Activated naive CD4-positive, alpha-beta T cell treated with anti-CD3 and anti-CD28 coated beads, Interleukin-2, amount 50 U/mL, for 72 hours (primary cell): ENCODE measurements at regions not wholly inside any gene's neighbourhood (a gene's known extent, or its start where the extent isn't known, plus 50 kb on each side); places are given as distances from the start of the nearest gene placed in this dataset.

Source experiments
- ATAC-seq, 2 donors: fragments of 150-1000 bp; cut with Tn5 transposase; 2 replicates each; pipeline ENCODE4 v1.10.0; 2021; ENCODE audit warnings: mild to moderate bottlenecking in 2 of 2, moderate library complexity in 2 of 2
- DNase-seq, 2 donors: peaks; one replicate each; pipeline ENCODE4 v3.0.0; 2021 to 2022; ENCODE audit warnings: low spot score in 2 of 2
- H3K27ac Mint-ChIP-seq, 2 donors: one replicate each; pipeline ENCODE4 v1.8.0; 2022; ENCODE audit warnings: mild to moderate bottlenecking in 2 of 2, mixed read lengths in 2 of 2
- H3K36me3 Mint-ChIP-seq, 2 donors: one replicate each; pipeline ENCODE4 v1.8.0; 2022; ENCODE audit warnings: mixed read lengths in 2 of 2
- H3K9me3 Mint-ChIP-seq, 2 donors: one replicate each; pipeline ENCODE4 v1.8.0; 2022; ENCODE audit warnings: mixed read lengths in 2 of 2

GRCh38 chr10:107918171-107918570, 753.7 kb upstream of the SORCS1 start:
- Mint-ChIP-seq H3K27ac (no peak overlapping the region), H3K36me3 (peaks cover 8 to 25% of the 10 kb centered on the region in 2 donors), H3K9me3 (peaks cover 19 to 29% of the 10 kb centered on the region in 2 donors)
- DNase-seq (no peak), ATAC-seq (no peak)

GRCh38 chr10:107915215-107915610, 750.7 kb upstream of the SORCS1 start:
- no peak overlapping the region for H3K27ac Mint-ChIP-seq
- H3K36me3 Mint-ChIP-seq = peaks cover 8 to 15% of the 10 kb centered on the region in 2 donors
- DNase-seq (no peak), ATAC-seq (no peak)
- H3K9me3 Mint-ChIP-seq = peaks cover 14 to 16% of the 10 kb centered on the region in 2 donors

DNA sequence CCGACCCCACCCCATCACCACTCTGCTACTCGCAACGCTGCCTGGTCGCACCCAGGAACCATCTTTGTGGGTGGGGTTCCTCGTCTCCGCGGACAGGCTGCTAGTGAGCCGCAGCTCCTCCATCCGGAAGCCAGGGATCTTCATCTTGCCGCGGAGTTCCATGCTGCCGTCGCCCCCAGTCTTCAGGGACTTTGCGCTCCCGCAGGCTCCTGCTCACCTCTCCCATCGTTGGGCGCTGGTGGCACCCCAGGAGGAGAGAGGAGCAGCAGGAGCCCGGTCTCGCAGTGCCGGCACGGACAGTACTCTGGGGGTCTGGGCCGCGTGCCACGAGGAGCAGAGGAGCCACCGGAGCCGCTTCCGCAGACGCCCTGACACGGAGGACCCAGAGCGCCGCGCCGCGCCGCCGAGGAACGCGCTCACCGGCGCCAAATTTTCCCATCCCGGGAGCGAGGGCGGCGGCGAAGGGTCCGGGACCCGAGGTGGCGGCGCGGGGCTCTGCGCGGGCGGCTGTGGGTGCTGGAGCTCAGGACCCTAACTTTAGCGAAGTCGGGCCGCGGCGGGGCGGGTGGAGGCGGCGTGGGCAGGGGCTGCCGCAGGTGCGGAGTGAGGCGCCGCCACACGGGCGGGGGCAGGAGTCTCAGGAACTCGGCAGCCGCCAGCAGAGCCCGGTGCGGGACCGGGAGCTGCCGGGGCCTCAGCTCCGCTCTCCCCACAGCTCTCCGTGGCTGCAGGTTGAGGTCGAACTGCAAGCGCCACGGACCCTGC, 750.1 kb upstream of the SORCS1 start:
- Mint-ChIP-seq H3K27ac (no peak overlapping the region), H3K9me3 (peaks cover 12 to 16% of the 10 kb centered on the region in 2 donors), H3K36me3 (peaks cover 7 to 15% of the 10 kb centered on the region in 2 donors)
- ATAC-seq (no peak), DNase-seq (no peak)

GRCh38 chr10:107913317-107914294, 749.1 kb upstream of the SORCS1 start:
- ATAC-seq = no peak
- H3K36me3 Mint-ChIP-seq = peaks cover 0 to 9% of the 10 kb centered on the region in 2 donors

DNA sequence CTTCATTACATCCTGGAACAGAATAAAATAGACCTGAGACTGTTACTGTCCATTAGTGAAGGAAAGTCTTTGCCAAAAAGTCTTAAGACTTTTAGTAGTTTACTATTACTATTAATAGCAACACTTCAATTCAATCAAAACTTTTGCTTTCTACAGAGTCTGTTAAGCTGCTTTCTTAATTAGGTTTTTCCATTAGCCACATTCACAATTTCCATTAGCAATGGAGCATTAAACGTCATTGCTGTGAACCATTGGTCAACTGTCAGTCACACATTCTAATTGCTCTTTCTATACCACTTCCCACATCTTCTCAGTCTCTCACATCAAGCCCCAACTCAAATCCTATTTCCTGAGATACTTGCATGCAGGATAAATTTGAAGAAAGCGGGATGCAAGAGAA, 736.6 kb upstream of the SORCS1 start:
- Mint-ChIP-seq H3K27ac (no peak overlapping the region), H3K36me3 (no peaks in the 10 kb centered on the region), H3K9me3 (peaks cover 14 to 28% of the 10 kb centered on the region in 2 donors)
- DNase-seq (no peak), ATAC-seq (no peak)

More at GRCh38 chr10:107913317-107914294, 749.1 kb upstream of the SORCS1 start:
- no peak overlapping the region for H3K27ac Mint-ChIP-seq
- peaks cover 3 to 11% of the 10 kb centered on the region in 2 donors for H3K9me3 Mint-ChIP-seq
- DNase-seq = no peak

DNA sequence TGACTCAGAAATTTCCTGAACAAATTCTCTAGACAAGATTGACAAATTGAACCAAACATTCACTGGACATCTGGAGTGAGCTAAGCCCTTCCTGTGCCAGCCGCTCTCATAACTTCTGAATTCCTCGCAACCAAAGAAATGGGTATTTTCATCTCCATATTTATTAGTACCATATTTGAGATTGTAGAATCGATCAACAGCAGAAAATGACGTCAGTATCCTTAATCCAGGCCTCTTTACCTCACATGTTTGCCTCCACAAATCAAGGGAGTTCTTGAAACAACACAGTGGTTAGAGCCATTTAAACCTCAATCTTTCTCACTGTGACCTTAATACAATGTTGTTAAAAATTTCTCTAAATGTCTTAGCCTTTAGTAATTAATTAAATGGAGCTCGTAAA, 735.6 kb upstream of the SORCS1 start:
- DNase-seq = no peak
- no peaks in the 10 kb centered on the region for H3K36me3 Mint-ChIP-seq
- H3K9me3 Mint-ChIP-seq = peaks cover 14 to 31% of the 10 kb centered on the region in 2 donors
- H3K27ac Mint-ChIP-seq = no peak overlapping the region
- ATAC-seq = no peak

- H3K9me3 Mint-ChIP-seq = peaks cover 14 to 31% of the 10 kb centered on the region in 2 donors
- no peak for ATAC-seq
- H3K36me3 Mint-ChIP-seq = no peaks in the 10 kb centered on the region
- H3K27ac Mint-ChIP-seq = no peak overlapping the region
- no peak for DNase-seq
Observed at GRCh38 chr10:107899502-107900062, 735.1 kb upstream of the SORCS1 start.

DNA sequence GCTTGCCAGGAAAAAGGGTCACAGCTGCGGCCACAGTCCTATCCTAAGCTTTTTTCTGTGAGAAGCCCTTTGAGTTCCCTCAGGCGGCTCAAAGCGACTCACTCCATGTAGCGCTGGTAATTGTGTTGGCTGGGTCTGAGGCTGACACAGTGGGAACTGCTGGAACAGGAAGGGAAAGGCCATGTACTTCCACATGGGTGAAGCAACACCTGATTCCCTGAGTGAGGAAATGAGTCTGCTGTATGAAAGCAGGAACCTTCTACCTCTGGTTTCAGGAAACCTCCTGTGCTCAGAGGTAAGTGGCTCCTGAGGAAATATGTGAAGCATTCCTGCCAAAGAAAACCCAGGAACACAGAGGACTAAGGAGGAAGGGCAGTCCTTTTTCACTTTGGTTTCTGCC, 734.6 kb upstream of the SORCS1 start:
- Mint-ChIP-seq H3K36me3 (no peaks in the 10 kb centered on the region), H3K9me3 (peaks cover 11 to 27% of the 10 kb centered on the region in 2 donors), H3K27ac (no peak overlapping the region)
- DNase-seq (no peak), ATAC-seq (no peak)

GRCh38 chr10:107898392-107898791, 733.9 kb upstream of the SORCS1 start:
- no peaks in the 10 kb centered on the region for H3K36me3 Mint-ChIP-seq
- peaks cover 11 to 27% of the 10 kb centered on the region in 2 donors for H3K9me3 Mint-ChIP-seq
- no peak for DNase-seq
- no peak for ATAC-seq
- H3K27ac Mint-ChIP-seq = no peak overlapping the region

DNA sequence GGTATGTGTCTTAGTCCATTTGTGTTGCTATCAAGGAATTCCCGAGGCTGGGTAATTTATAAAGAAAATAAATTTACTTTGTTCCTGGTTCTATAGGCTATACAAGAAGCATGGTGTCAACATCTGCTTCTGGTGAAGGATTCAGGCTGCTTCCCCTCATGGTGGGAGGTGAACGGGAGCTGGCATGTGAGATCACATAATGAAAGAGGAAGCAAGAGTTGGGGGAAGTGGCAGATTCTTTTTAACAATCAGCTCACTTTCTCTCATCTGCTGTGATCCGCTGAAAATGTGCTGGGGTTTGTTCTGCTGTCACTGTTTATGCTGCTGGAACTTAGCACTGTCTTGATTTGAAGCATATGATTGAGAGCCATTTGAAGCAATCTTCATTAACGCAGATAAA, 730.0 kb upstream of the SORCS1 start:
- ATAC-seq (no peak), DNase-seq (no peak)
- H3K27ac Mint-ChIP-seq = no peak overlapping the region
- peaks cover 14 to 21% of the 10 kb centered on the region in 2 donors for H3K9me3 Mint-ChIP-seq
- H3K36me3 Mint-ChIP-seq = no peaks in the 10 kb centered on the region

- Mint-ChIP-seq H3K36me3 (no peaks in the 10 kb centered on the region), H3K9me3 (peaks cover 20 to 34% of the 10 kb centered on the region in 2 donors), H3K27ac (no peak overlapping the region)
- DNase-seq = no peak
- no peak for ATAC-seq
Observed at GRCh38 chr10:107889105-107889504, 724.6 kb upstream of the SORCS1 start.

GRCh38 chr10:107880185-107880584, 715.7 kb upstream of the SORCS1 start:
- H3K27ac Mint-ChIP-seq = no peak overlapping the region

DNA sequence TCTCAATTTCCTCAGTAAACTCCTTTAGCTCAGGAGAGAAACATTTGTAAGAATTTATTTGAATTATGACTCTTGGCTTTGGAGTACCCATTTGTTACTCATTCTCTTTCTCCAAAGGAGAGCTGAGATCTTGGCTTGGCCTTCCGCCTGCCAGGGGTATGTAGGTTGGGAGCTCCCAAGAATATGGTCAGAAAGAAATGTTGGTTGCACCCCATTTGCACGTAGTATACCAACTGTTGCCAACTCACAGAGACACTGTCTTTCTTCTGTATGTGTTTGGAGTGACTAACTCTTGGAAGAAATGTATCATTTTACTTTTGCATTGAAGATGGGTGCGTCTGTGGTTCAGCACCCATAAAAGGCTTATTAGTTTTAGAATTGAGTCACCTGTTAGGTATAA, 708.5 kb upstream of the SORCS1 start:
- no peak for DNase-seq
- peaks cover 0 to 6% of the 10 kb centered on the region in 2 donors for H3K36me3 Mint-ChIP-seq
- peaks cover 0 to 23% of the 10 kb centered on the region in 2 donors for H3K9me3 Mint-ChIP-seq
- H3K27ac Mint-ChIP-seq = no peak overlapping the region
- no peak for ATAC-seq

More at GRCh38 chr10:107880185-107880584, 715.7 kb upstream of the SORCS1 start:
- DNase-seq = no peak
- H3K36me3 Mint-ChIP-seq = peaks cover 0 to 14% of the 10 kb centered on the region in 2 donors
- H3K9me3 Mint-ChIP-seq = peaks cover 18 to 39% of the 10 kb centered on the region in 2 donors
- no peak for ATAC-seq

- H3K27ac Mint-ChIP-seq = no peak overlapping the region
- no peak for DNase-seq
- peaks cover 4 to 11% of the 10 kb centered on the region in 2 donors for H3K9me3 Mint-ChIP-seq
- no peaks in the 10 kb centered on the region for H3K36me3 Mint-ChIP-seq
- no peak for ATAC-seq
Observed at GRCh38 chr10:107865691-107866090, 701.2 kb upstream of the SORCS1 start.

GRCh38 chr10:107859065-107859464, 694.6 kb upstream of the SORCS1 start:
- Mint-ChIP-seq H3K27ac (no peak overlapping the region), H3K36me3 (no peaks in the 10 kb centered on the region), H3K9me3 (peaks cover 0 to 10% of the 10 kb centered on the region in 2 donors)
- ATAC-seq (no peak), DNase-seq (no peak)

DNA sequence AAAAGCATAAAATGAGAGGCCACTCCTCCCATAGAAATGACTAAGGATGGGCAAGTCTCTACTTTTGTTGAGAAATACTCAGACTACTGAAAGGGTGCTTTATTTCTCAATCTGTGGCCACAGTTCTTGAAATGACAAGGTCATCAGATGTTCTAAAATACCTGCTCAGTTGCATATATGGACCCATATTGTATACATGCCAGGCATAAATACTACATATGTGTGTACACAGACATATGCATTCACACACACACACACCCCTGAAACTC, 691.5 kb upstream of the SORCS1 start:
- ATAC-seq = no peak

More for the DNA sequence above, 691.5 kb upstream of the SORCS1 start:
- peaks cover 0 to 11% of the 10 kb centered on the region in 2 donors for H3K9me3 Mint-ChIP-seq
- no peak overlapping the region for H3K27ac Mint-ChIP-seq
- no peak for DNase-seq
- no peaks in the 10 kb centered on the region for H3K36me3 Mint-ChIP-seq
